ENCODE measurements at regions not wholly inside any gene's neighbourhood (a gene's known extent, or its start where the extent isn't known, plus 50 kb on each side); places are given as distances from the start of the nearest gene placed in this dataset.

- TF ChIP-seq CTCF (IDR thresholded peaks at IDR 0.05; ENCODE audit: low read length) (no peak), EZH2 (IDR thresholded peaks at IDR 0.05; ENCODE audit: borderline replicate concordance, low read length) (no peak)
Measured at GRCh38 chr6:139595183-139595582, 220.7 kb upstream of the CITED2 start.
